Neuronal stem cell (in vitro differentiated cells): ENCODE measurements at regions not wholly inside any gene's neighbourhood (a gene's known extent, or its start where the extent isn't known, plus 50 kb on each side); places are given as distances from the start of the nearest gene placed in this dataset.
A peak's percentile ranks its signal among the peaks of the same experiment; 100 is the strongest.

ENCODE experiments used
- DNase-seq: peaks from one replicate; pipeline ENCODE4 v3.0.0-alpha.2; 2013; ENCODE audit warnings: low spot score
- H2AFZ ChIP-seq: one replicate; pipeline ENCODE4 v1.6.1; 2013; ENCODE audit warnings: mild to moderate bottlenecking, low read length, inconsistent platforms
- H2AK5ac ChIP-seq: 2 replicates; pipeline ENCODE4 v1.6.1; 2013; ENCODE audit warnings: low read depth, mild to moderate bottlenecking, inconsistent platforms, low read length, moderate library complexity, mixed read lengths
- H2BK120ac ChIP-seq: 2 replicates; pipeline ENCODE4 v1.6.1; 2013; ENCODE audit warnings: low read depth, mild to moderate bottlenecking, inconsistent platforms, low read length, moderate library complexity, mixed read lengths
- H2BK12ac ChIP-seq: one replicate; pipeline ENCODE4 v1.6.1; 2013; ENCODE audit warnings: low read length, inconsistent platforms
- H2BK15ac ChIP-seq: 2 replicates; pipeline ENCODE4 v1.6.1; 2013; ENCODE audit warnings: mild to moderate bottlenecking, low read length, inconsistent platforms, mixed read lengths
- H2BK5ac ChIP-seq: one replicate; pipeline ENCODE4 v1.6.1; 2013; ENCODE audit warnings: inconsistent platforms, mild to moderate bottlenecking, low read length, moderate library complexity
- H3K14ac ChIP-seq: one replicate; pipeline ENCODE4 v1.6.1; 2013; ENCODE audit warnings: low read length, inconsistent platforms
- H3K18ac ChIP-seq: 2 replicates; pipeline ENCODE4 v1.6.1; 2013; ENCODE audit warnings: low read length, inconsistent platforms
- H3K23ac ChIP-seq: 2 replicates; pipeline ENCODE4 v1.6.1; 2013; ENCODE audit warnings: low read depth, mild to moderate bottlenecking, mixed read lengths, low read length, inconsistent platforms; ENCODE audit not compliant: poor library complexity
- H3K27ac ChIP-seq: replicated peaks from 3 replicates; pipeline ENCODE4 v1.5.1; 2013; ENCODE audit warnings: low read length, inconsistent platforms
- H3K27me3 ChIP-seq, 3 experiments: 2 replicates each; pipeline ENCODE4 v1.6.1; 2013; ENCODE audit warnings: low read length in 3 of 3, mild to moderate bottlenecking in 2 of 3, inconsistent platforms in 1 of 3, low read depth in 1 of 3, mixed read lengths in 1 of 3, moderate library complexity in 1 of 3; ENCODE audit not compliant: control insufficient read depth in 3 of 3, insufficient read depth in 3 of 3
- H3K36me3 ChIP-seq, 2 donors: replicated peaks in 1 of 2; 2 replicates each; pipeline ENCODE4 v1.6.1; 2013; ENCODE audit warnings: low read length in 2 of 2; ENCODE audit not compliant: control insufficient read depth in 2 of 2, insufficient read depth in 2 of 2
- H3K4ac ChIP-seq: 2 replicates; pipeline ENCODE4 v1.6.1; 2013; ENCODE audit warnings: inconsistent platforms, mild to moderate bottlenecking, low read length, moderate library complexity
- H3K4me1 ChIP-seq, 2 donors: 1 replicate in 1 of 2; 2 replicates in 1 of 2; pipeline ENCODE4 v1.6.1; 2013; ENCODE audit warnings: low read length in 2 of 2, low read depth in 1 of 2; ENCODE audit not compliant: control insufficient read depth in 2 of 2, insufficient read depth in 1 of 2
- H3K4me2 ChIP-seq: one replicate; pipeline ENCODE4 v1.6.1; 2013; ENCODE audit warnings: mild to moderate bottlenecking, low read length, inconsistent platforms; ENCODE audit not compliant: insufficient read depth, poor library complexity, severe bottlenecking
- H3K4me3 ChIP-seq, 2 donors: 2 replicates each; pipeline ENCODE4 v1.5.1; 2013; ENCODE audit warnings: low read length in 2 of 2, mild to moderate bottlenecking in 2 of 2, inconsistent platforms in 1 of 2, moderate library complexity in 1 of 2
- H3K79me1 ChIP-seq: one replicate; pipeline ENCODE4 v1.6.1; 2013; ENCODE audit warnings: low read depth, mild to moderate bottlenecking, inconsistent platforms, low read length, moderate library complexity
- H3K9ac ChIP-seq: one replicate; pipeline ENCODE4 v1.6.1; 2013; ENCODE audit warnings: mild to moderate bottlenecking, low read depth, low read length, inconsistent platforms; ENCODE audit not compliant: poor library complexity
- H3K9me3 ChIP-seq, 2 donors: replicated peaks in 1 of 2; 2 replicates each; pipeline versions ENCODE3 to v1.6.1; 2013; ENCODE audit warnings: low read length in 2 of 2, mild to moderate bottlenecking in 2 of 2, inconsistent platforms in 1 of 2, low read depth in 1 of 2, mixed read lengths in 1 of 2, moderate library complexity in 1 of 2; ENCODE audit not compliant: control insufficient read depth in 2 of 2, insufficient read depth in 1 of 2
- H4K8ac ChIP-seq: one replicate; pipeline ENCODE4 v1.6.1; 2013; ENCODE audit warnings: low read depth, mild to moderate bottlenecking, inconsistent platforms, low read length, moderate library complexity
- H4K91ac ChIP-seq: one replicate; pipeline ENCODE4 v1.6.1; 2013; ENCODE audit warnings: low read length, low read depth, mild to moderate bottlenecking, inconsistent platforms; ENCODE audit not compliant: poor library complexity
- WGBS, 2 donors: extraction: QIAGEN DNeasy Blood & Tissue Kit; methylation state at CpG; one replicate each; pipeline ENCODE4 v1.1.7; 2013; ENCODE audit warnings: missing lambda C conversion rate in 2 of 2, mixed read lengths in 1 of 2; ENCODE audit not compliant: insufficient read length in 2 of 2, insufficient replicate concordance in 1 of 2; ENCODE audit errors: extremely low coverage in 2 of 2; 5-methylcytosine and 5-hydroxymethylcytosine counted together

GRCh38 chr6:91645811-91646210, 1058.9 kb upstream of the MAP3K7 start:
- H3K14ac ChIP-seq, result no peak overlapping the region
- no peak overlapping the region for H4K91ac ChIP-seq
- no peak overlapping the region for H3K18ac ChIP-seq
- H2BK120ac ChIP-seq, result no peak overlapping the region
- H3K79me1 ChIP-seq, result no peaks in the 10 kb centered on the region
- H2AFZ ChIP-seq, result no peak overlapping the region
- H3K9me3 ChIP-seq, result no peaks in the 10 kb centered on the region
- H3K4me2 ChIP-seq, result no peak overlapping the region
- no peaks in the 10 kb centered on the region for H3K36me3 ChIP-seq
- H3K9ac ChIP-seq, result no peak overlapping the region
- no peaks in the 10 kb centered on the region for H3K4me1 ChIP-seq
- no peak overlapping the region for H2BK5ac ChIP-seq
- no peak for DNase-seq
- no peak overlapping the region for H2BK12ac ChIP-seq
- H2AK5ac ChIP-seq, result no peak overlapping the region
- no CpG with 5 or more reads among the region's 2 CpGs for WGBS, 2 donors
- no peaks in the 10 kb centered on the region for H3K27me3 ChIP-seq
- H3K23ac ChIP-seq, result no peak overlapping the region
- H3K27ac ChIP-seq, result no peak overlapping the region
- H2BK15ac ChIP-seq, result no peak overlapping the region
- H3K4ac ChIP-seq, result no peak overlapping the region
- no peak overlapping the region for H4K8ac ChIP-seq
- no peak overlapping the region for H3K4me3 ChIP-seq

DNA sequence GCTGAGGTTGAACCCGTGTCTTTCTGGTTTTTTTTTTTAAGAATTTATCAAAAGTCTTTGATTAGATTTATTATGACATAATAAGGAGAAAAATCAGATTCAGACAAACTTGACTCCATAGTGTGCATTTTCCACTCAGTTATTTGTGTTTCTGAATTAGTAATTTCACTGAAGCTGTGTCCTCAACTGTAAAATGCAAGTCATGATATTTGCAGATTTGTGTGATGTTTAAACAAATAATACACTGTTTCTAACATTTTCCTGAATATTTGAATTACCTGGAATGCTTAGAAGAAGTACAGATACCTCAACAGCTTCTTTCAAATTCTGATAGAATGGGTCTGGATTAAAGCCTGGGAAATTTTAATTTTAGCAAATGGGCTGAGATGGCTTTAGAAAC, 1050.3 kb upstream of the MAP3K7 start:
- H3K27me3 ChIP-seq, result no peaks in the 10 kb centered on the region
- H3K79me1 ChIP-seq, result no peaks in the 10 kb centered on the region
- no CpG with 5 or more reads among the region's 1 CpG for WGBS, 2 donors
- no peak overlapping the region for H2AK5ac ChIP-seq
- H4K91ac ChIP-seq, result no peak overlapping the region
- peaks cover 0 to 2% of the 10 kb centered on the region in 2 donors for H3K36me3 ChIP-seq
- no peak overlapping the region for H3K27ac ChIP-seq
- H3K4me2 ChIP-seq, result no peak overlapping the region
- peaks cover 3 to 5% of the 10 kb centered on the region in 2 donors for H3K4me1 ChIP-seq
- no peak overlapping the region for H2BK15ac ChIP-seq
- H2AFZ ChIP-seq, result no peak overlapping the region
- H3K23ac ChIP-seq, result no peak overlapping the region
- no peak overlapping the region for H3K9ac ChIP-seq
- no peak for DNase-seq
- H3K4ac ChIP-seq, result no peak overlapping the region
- H3K18ac ChIP-seq, result no peak overlapping the region
- no peak overlapping the region for H3K14ac ChIP-seq
- no peak overlapping the region for H4K8ac ChIP-seq
- H2BK12ac ChIP-seq, result no peak overlapping the region
- H2BK5ac ChIP-seq, result no peak overlapping the region
- no peak overlapping the region for H3K4me3 ChIP-seq
- H2BK120ac ChIP-seq, result no peak overlapping the region
- peaks cover 0 to 2% of the 10 kb centered on the region in 2 donors for H3K9me3 ChIP-seq

- WGBS, 2 donors, result no CpG with 5 or more reads among the region's 1 CpG
These were observed 1047.9 kb upstream of the MAP3K7 start for GRCh38 chr6:91634791-91635190.

DNA sequence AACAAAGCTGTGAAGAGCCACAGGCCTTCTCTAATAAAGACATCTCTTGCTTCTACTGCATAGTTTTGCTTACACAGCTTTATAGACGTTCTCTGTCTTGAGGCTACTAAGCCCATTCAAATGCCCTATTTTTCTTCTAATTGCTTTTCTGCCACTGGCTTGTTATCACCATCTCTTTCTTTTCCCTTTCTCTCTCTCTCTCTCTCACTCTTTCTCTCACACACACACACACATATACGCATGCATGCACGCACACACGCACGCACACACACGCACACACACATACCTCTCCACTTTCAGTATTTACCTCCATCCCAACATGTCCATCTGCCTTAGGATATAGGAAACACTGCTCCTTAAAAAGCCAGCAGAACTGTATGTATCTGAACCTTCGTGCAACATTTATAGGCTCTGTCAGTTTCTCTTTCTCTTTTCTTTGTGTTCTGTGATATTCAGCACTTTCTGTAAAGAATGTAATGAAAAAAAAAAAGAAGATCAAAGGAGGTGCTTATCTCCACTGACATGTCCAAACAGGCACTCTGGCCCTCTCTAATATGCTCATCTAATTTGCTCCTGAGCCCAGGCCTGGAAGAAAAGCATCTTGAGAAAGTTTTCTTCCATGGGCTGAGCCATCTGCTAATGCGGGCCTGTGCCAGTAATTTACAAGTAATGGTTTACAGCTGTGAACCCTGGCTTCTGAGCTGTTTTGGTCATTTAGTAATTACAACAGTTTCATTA, 1046.7 kb upstream of the MAP3K7 start:
- Histone ChIP-seq H2BK5ac (no peak overlapping the region), H3K4me2 (no peak overlapping the region), H3K9me3 (no peaks in the 10 kb centered on the region), H2AFZ (peak overlapping the region; percentile 42), H2BK15ac (no peak overlapping the region), H2AK5ac (no peak overlapping the region), H2BK12ac (no peak overlapping the region), H3K23ac (no peak overlapping the region), H3K14ac (no peak overlapping the region), H4K91ac (no peak overlapping the region), H3K4ac (no peak overlapping the region), H3K4me1 (peaks cover 3 to 5% of the 10 kb centered on the region in 2 donors), H3K27me3 (no peaks in the 10 kb centered on the region), H4K8ac (no peak overlapping the region), H2BK120ac (no peak overlapping the region), H3K27ac (no peak overlapping the region), H3K79me1 (no peaks in the 10 kb centered on the region), H3K18ac (no peak overlapping the region), H3K4me3 (no peak overlapping the region), H3K9ac (no peak overlapping the region), H3K36me3 (no peaks in the 10 kb centered on the region)
- WGBS, 2 donors, result 100% methylated on average over 4 to 5 of the region's 8 CpGs
- peak; percentile 21 for DNase-seq

More at GRCh38 chr6:91634791-91635190, 1047.9 kb upstream of the MAP3K7 start:
- Histone ChIP-seq H3K23ac (no peak overlapping the region), H3K4me3 (no peak overlapping the region), H3K4ac (no peak overlapping the region), H3K4me2 (no peak overlapping the region), H3K27ac (no peak overlapping the region), H3K14ac (no peak overlapping the region), H3K9ac (no peak overlapping the region), H2AFZ (no peak overlapping the region), H2AK5ac (no peak overlapping the region), H2BK15ac (no peak overlapping the region), H3K18ac (no peak overlapping the region), H2BK12ac (no peak overlapping the region), H3K36me3 (peaks cover 0 to 2% of the 10 kb centered on the region in 2 donors), H3K27me3 (no peaks in the 10 kb centered on the region), H3K9me3 (peaks cover 0 to 2% of the 10 kb centered on the region in 2 donors), H4K91ac (no peak overlapping the region), H3K4me1 (peaks cover 3 to 5% of the 10 kb centered on the region in 2 donors), H4K8ac (no peak overlapping the region), H2BK5ac (no peak overlapping the region), H2BK120ac (no peak overlapping the region), H3K79me1 (no peaks in the 10 kb centered on the region)
- DNase-seq, result no peak
